ENCODE measurements at regions not wholly inside any gene's neighbourhood (a gene's known extent, or its start where the extent isn't known, plus 50 kb on each side); places are given as distances from the start of the nearest gene placed in this dataset.

DNA sequence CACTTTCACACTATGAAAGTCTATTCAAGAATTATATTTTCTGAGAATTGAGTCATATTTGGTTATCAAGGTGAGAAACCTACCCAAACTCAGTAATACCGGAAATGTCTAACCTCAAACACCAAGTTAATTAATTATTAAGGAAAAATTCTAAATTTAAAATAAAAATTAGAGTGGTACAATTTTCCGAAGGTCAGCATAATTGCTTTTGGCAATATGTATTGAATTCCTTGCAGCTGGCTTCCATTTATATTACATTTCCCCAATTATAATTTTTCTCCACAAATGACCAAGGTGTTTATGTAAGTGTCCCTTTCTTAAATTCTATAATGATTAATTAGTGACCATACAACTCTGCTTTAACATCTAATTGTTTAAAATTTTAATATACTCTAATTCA is 316.0 kb upstream of the IRAK1BP1 start:
- no peak overlapping the region for H3K27ac ChIP-seq (ENCODE audit: low read length)
- no peaks in the 10 kb centered on the region for H4K20me1 ChIP-seq (ENCODE audit: insufficient read depth, low read length)
- TF ChIP-seq CTCF (IDR thresholded peaks at IDR 0.05; ENCODE audit: low read depth, low read length) (no peak), EZH2phosphoT487 (IDR thresholded peaks at IDR 0.05; ENCODE audit: low read depth) (no peak)
- H3K4me2 ChIP-seq (ENCODE audit: low read length), result no peak overlapping the region
- no peak overlapping the region for H3K4me3 ChIP-seq (ENCODE audit: low read length)
- H3K4me1 ChIP-seq (ENCODE audit: low read length), result no peaks in the 10 kb centered on the region
- peaks cover 9% of the 10 kb centered on the region; the same call in 1 of the 2 replicates for H3K9me3 ChIP-seq (ENCODE audit: insufficient read depth, low read length)
- H3K36me3 ChIP-seq (replicated peaks; ENCODE audit: low read depth, low read length), result no peaks in the 10 kb centered on the region
- H3K9ac ChIP-seq (ENCODE audit: low read length), result no peak overlapping the region
- no peaks in the 10 kb centered on the region for H3K27me3 ChIP-seq (ENCODE audit: low read depth, low read length)
- H2AFZ ChIP-seq (ENCODE audit: low read depth, low read length), result no peak overlapping the region
- H3K79me2 ChIP-seq (ENCODE audit: low read length), result no peaks in the 10 kb centered on the region

GRCh38 chr6:78552435-78552834 is 314.9 kb upstream of the IRAK1BP1 start:
- H3K27ac ChIP-seq (ENCODE audit: low read length), result no peak overlapping the region
- H3K27me3 ChIP-seq (ENCODE audit: low read depth, low read length), result no peaks in the 10 kb centered on the region
- H2AFZ ChIP-seq (ENCODE audit: low read depth, low read length), result no peak overlapping the region
- no peaks in the 10 kb centered on the region for H4K20me1 ChIP-seq (ENCODE audit: insufficient read depth, low read length)
- H3K36me3 ChIP-seq (replicated peaks; ENCODE audit: low read depth, low read length), result no peaks in the 10 kb centered on the region
- no peaks in the 10 kb centered on the region for H3K79me2 ChIP-seq (ENCODE audit: low read length)
- no peak overlapping the region for H3K9ac ChIP-seq (ENCODE audit: low read length)
- no peak overlapping the region for H3K4me2 ChIP-seq (ENCODE audit: low read length)
- TF ChIP-seq EZH2phosphoT487 (IDR thresholded peaks at IDR 0.05; ENCODE audit: low read depth), result no peak
- no peak for TF ChIP-seq CTCF (IDR thresholded peaks at IDR 0.05; ENCODE audit: low read depth, low read length)
- no peaks in the 10 kb centered on the region for H3K4me1 ChIP-seq (ENCODE audit: low read length)
- peaks cover 9% of the 10 kb centered on the region; the same call in 1 of the 2 replicates for H3K9me3 ChIP-seq (ENCODE audit: insufficient read depth, low read length)
- H3K4me3 ChIP-seq (ENCODE audit: low read length), result no peak overlapping the region

DNA sequence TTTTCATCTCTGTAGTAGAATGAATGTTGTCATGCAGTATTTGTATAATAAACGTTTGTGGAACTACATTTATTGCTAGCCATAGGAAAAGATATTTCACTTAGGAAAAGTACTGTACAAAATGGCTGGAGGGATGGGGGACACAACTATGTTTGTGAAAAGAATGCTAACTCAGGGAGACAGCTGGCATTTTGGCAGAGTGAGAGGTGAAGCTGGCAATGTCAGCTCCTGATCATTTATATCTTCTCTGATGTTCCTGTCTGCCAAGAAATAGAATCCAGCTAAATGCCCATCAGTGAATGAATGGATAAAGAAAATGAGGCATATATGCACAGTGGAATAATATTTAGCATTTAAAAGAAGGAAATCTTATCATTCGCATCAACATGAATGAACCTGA is 313.0 kb upstream of the IRAK1BP1 start:
- H3K4me3 ChIP-seq (ENCODE audit: low read length), result no peak overlapping the region
- no peak overlapping the region for H3K27ac ChIP-seq (ENCODE audit: low read length)
- no peak for TF ChIP-seq CTCF (IDR thresholded peaks at IDR 0.05; ENCODE audit: low read depth, low read length)
- TF ChIP-seq EZH2phosphoT487 (IDR thresholded peaks at IDR 0.05; ENCODE audit: low read depth), result no peak
- no peak overlapping the region for H3K9ac ChIP-seq (ENCODE audit: low read length)
- no peaks in the 10 kb centered on the region for H4K20me1 ChIP-seq (ENCODE audit: insufficient read depth, low read length)
- H3K4me2 ChIP-seq (ENCODE audit: low read length), result no peak overlapping the region
- no peak overlapping the region for H2AFZ ChIP-seq (ENCODE audit: low read depth, low read length)
- H3K4me1 ChIP-seq (ENCODE audit: low read length), result no peaks in the 10 kb centered on the region
- H3K79me2 ChIP-seq (ENCODE audit: low read length), result no peaks in the 10 kb centered on the region
- no peaks in the 10 kb centered on the region for H3K36me3 ChIP-seq (replicated peaks; ENCODE audit: low read depth, low read length)
- no peaks in the 10 kb centered on the region for H3K27me3 ChIP-seq (ENCODE audit: low read depth, low read length)
- peaks cover 9% of the 10 kb centered on the region; the same call in 1 of the 2 replicates for H3K9me3 ChIP-seq (ENCODE audit: insufficient read depth, low read length)

GRCh38 chr6:78559056-78559455 is 308.3 kb upstream of the IRAK1BP1 start:
- H3K36me3 ChIP-seq (replicated peaks; ENCODE audit: low read depth, low read length), result no peaks in the 10 kb centered on the region
- no peak overlapping the region for H3K9ac ChIP-seq (ENCODE audit: low read length)
- no peak overlapping the region for H3K27ac ChIP-seq (ENCODE audit: low read length)
- no peak overlapping the region for H3K4me2 ChIP-seq (ENCODE audit: low read length)
- no peaks in the 10 kb centered on the region for H3K4me1 ChIP-seq (ENCODE audit: low read length)
- H3K9me3 ChIP-seq (ENCODE audit: insufficient read depth, low read length), result peaks cover 9% of the 10 kb centered on the region; the same call in 1 of the 2 replicates
- H3K79me2 ChIP-seq (ENCODE audit: low read length), result no peaks in the 10 kb centered on the region
- no peaks in the 10 kb centered on the region for H3K27me3 ChIP-seq (ENCODE audit: low read depth, low read length)
- TF ChIP-seq CTCF (IDR thresholded peaks at IDR 0.05; ENCODE audit: low read depth, low read length), result no peak
- no peak overlapping the region for H2AFZ ChIP-seq (ENCODE audit: low read depth, low read length)
- H4K20me1 ChIP-seq (ENCODE audit: insufficient read depth, low read length), result no peaks in the 10 kb centered on the region
- no peak overlapping the region for H3K4me3 ChIP-seq (ENCODE audit: low read length)
